Transverse colon (tissue), 3 donors: ENCODE measurements at regions not wholly inside any gene's neighbourhood (a gene's known extent, or its start where the extent isn't known, plus 50 kb on each side); places are given as distances from the start of the nearest gene placed in this dataset.

Experiments
- EP300 ChIP-seq: sonication (generic); formaldehyde crosslinking; IDR thresholded peaks from one replicate; pipeline ENCODE4 v1.6.1; 2017; ENCODE audit warnings: antibody characterized with exemption, low read depth
- POLR2AphosphoS5 ChIP-seq, 3 donors: sonication (generic); formaldehyde crosslinking; IDR thresholded peaks; one replicate each; pipeline ENCODE4 v1.6.1; 2016; ENCODE audit warnings: antibody characterized with exemption in 3 of 3

GRCh38 chr5:124036786-124037185, 524.8 kb downstream of the CSNK1G3 start:
- TF ChIP-seq EP300 (no peak), POLR2AphosphoS5 (IDR thresholded peaks at IDR 0.05) (no peak)
